ENCODE measurements at regions not wholly inside any gene's neighbourhood (a gene's known extent, or its start where the extent isn't known, plus 50 kb on each side); places are given as distances from the start of the nearest gene placed in this dataset.

DNA sequence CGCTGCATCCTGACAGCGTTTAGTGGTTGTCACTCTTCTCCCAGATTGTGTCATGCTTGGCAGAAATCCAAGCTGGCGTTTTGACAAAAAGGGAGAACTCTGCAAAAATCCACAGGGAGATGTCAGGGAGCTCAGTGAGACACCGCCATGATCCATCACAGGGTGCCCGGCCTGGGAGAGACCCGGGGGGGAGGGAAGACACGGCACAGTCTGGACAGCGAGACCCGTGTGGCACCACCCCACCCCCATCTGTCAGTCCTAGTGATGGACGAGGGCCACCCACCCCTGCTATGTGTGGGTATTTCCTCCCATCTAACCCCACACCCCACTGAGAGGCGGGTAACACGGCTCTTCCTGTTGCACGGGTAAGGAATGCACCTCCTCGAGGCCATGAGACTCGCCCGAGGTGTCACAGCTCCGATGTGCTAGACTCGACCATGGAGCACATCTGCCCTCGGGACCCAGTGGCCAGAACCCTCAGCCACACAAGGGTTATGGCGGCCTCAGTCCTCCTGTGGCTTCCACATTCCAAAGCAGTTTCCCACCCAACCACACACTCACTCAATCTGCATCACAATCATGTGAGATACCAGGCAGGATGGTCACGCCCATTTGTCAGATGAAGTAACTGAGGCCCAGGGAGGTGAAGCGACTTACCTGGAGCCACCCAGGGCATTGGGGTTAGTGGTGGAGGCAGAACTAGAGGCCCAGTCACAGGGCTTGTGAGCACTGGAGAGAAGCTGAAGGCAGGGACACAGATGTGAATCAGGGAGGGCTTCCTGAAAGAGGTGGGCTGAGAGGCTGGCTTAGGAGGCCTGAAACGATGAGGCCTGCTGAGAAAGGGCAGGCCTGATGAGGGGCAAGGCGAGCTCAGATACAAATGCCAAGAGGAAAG is 688.5 kb downstream of the MATN1 start:
- no peaks in the 10 kb centered on the region for H3K9me3 ChIP-seq
- TF ChIP-seq, protein P1, sequence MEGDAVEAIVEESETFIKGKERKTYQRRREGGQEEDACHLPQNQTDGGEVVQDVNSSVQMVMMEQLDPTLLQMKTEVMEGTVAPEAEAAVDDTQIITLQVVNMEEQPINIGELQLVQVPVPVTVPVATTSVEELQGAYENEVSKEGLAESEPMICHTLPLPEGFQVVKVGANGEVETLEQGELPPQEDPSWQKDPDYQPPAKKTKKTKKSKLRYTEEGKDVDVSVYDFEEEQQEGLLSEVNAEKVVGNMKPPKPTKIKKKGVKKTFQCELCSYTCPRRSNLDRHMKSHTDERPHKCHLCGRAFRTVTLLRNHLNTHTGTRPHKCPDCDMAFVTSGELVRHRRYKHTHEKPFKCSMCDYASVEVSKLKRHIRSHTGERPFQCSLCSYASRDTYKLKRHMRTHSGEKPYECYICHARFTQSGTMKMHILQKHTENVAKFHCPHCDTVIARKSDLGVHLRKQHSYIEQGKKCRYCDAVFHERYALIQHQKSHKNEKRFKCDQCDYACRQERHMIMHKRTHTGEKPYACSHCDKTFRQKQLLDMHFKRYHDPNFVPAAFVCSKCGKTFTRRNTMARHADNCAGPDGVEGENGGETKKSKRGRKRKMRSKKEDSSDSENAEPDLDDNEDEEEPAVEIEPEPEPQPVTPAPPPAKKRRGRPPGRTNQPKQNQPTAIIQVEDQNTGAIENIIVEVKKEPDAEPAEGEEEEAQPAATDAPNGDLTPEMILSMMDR (IDR thresholded peaks at IDR 0.05): no peak
- TF ChIP-seq EP300 (IDR thresholded peaks at IDR 0.05) (no peak), POLR2AphosphoS5 (IDR thresholded peaks at IDR 0.05) (no peak), POLR2A (IDR thresholded peaks at IDR 0.05) (no peak)
- no peak for ATAC-seq (ENCODE audit: low FRiP score in 2 of 2)
- peak in 1 of 2 donors; percentile 20 for DNase-seq
- H3K27ac ChIP-seq: no peak overlapping the region
- H3K4me1 ChIP-seq: no peaks in the 10 kb centered on the region
- H3K4me3 ChIP-seq: no peak overlapping the region
- 44 to 58% methylated on average over 13 to 23 of the region's 24 CpGs for WGBS, 2 donors
- H3K36me3 ChIP-seq: no peaks in the 10 kb centered on the region
- H3K27me3 ChIP-seq: peaks cover 0 to 5% (median 0%) of the 10 kb centered on the region in 4 donors

DNA sequence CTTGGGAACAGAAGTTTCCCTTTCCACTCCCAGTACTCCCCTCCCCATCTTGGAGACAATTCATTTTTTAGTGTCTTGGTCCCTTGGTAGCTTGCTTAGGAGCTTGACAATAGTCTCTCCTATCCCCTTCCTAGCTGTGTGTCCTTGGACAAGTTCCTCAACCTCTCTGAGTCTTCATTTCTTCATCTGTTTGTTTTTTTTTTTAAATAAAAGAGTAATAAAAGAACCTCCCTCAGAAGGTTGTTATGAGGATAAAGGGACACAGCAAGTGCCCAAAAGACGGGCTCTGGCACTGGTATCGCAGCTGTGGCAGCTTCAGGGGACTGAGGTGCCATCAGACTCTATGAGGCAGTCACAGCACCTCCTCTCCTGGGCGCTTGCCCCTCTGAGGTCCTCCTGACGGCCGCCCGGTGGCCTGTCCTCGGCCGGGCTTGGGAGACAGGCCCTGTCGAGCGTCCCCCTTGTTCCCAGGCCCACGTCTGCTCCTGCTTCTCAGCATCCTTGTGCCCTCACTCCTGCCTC is 689.2 kb downstream of the MATN1 start:
- Histone ChIP-seq H3K4me3 (no peak overlapping the region), H3K4me1 (no peaks in the 10 kb centered on the region), H3K9me3 (no peaks in the 10 kb centered on the region), H3K27me3 (peaks cover 0 to 5% (median 0%) of the 10 kb centered on the region in 4 donors), H3K36me3 (no peaks in the 10 kb centered on the region), H3K27ac (no peak overlapping the region)
- DNase-seq (peak in 1 of 2 donors; percentile 42), ATAC-seq (ENCODE audit: low FRiP score in 2 of 2) (no peak)
- TF ChIP-seq POLR2A (IDR thresholded peaks at IDR 0.05): no peak
- no peak for TF ChIP-seq POLR2AphosphoS5 (IDR thresholded peaks at IDR 0.05)
- TF ChIP-seq, protein P1 (IDR thresholded peaks at IDR 0.05): no peak
- TF ChIP-seq EP300 (IDR thresholded peaks at IDR 0.05): no peak
- 66 to 69% methylated on average over 11 of the region's 11 CpGs for WGBS, 2 donors

DNA sequence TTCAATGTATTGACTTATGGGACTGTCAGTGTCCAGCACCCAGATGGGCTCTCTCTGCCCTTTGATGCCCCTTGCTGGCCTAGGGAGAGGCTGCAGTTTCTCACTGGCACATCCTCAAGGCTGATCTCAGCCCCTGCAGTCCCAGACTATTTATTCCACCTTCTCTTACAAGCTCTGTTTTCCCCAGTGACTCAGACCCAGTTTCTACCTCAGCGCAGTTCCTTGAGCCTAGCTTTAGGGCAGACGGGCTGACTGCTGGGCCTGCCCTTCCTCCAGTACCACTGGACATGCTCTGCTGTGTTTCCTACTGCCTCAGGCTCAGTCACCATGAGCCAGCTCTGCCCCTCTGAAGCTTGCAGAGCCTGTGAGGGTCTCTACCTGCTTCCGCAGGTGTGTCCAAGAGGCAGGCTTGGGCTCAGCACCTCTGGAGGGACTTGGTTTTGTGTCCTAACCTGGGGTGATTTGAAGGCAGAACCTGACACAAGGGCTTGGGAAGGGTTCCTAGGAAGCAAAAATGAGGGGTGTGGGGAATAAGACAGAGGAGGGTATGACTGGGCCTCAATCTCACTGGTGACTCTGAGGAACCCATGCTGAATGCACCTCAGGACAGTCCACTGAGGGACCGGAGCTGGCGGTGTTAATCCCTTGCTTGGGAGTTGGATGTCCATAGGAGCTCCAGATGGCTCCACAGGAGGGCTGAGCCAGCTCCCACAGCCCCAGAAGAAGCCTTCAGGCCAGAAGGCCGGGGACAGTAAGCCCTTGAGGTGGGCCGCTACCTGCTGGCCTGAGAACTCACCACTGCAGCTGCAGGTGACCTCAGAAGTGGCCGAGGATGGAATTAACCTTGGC is 689.9 kb downstream of the MATN1 start:
- Histone ChIP-seq H3K27me3 (peaks cover 0 to 5% (median 0%) of the 10 kb centered on the region in 4 donors), H3K27ac (no peak overlapping the region), H3K9me3 (no peaks in the 10 kb centered on the region), H3K4me3 (no peak overlapping the region), H3K36me3 (no peaks in the 10 kb centered on the region), H3K4me1 (no peaks in the 10 kb centered on the region)
- 88 to 89% methylated on average over 8 of the region's 8 CpGs for WGBS, 2 donors
- ATAC-seq (ENCODE audit: low FRiP score in 2 of 2): no peak
- TF ChIP-seq POLR2A (IDR thresholded peaks at IDR 0.05): no peak
- TF ChIP-seq, protein P1 (IDR thresholded peaks at IDR 0.05): no peak
- no peak for TF ChIP-seq POLR2AphosphoS5 (IDR thresholded peaks at IDR 0.05)
- TF ChIP-seq EP300 (IDR thresholded peaks at IDR 0.05): no peak
- no peak for DNase-seq

DNA sequence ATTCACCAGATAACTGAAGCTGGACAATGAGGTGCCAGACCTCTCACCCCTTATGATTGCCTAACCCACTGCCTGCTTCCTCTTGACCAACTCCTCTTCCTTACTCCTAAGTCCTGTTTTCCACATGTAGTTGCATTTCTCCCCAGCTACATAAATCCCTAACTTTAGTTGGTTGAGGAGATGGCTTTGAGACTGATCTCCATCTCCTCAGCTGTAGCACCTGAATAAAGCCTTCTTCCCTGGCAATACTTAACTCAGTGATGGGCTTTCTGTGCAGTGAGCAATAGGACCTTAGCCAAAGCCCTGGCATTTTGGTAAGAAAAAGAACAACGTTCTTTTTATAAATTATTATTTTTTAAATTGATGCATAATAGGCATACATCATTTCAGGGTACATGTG is 691.1 kb downstream of the MATN1 start:
- DNase-seq: no peak
- peaks cover 0 to 5% (median 0%) of the 10 kb centered on the region in 4 donors for H3K27me3 ChIP-seq
- no peak overlapping the region for H3K4me3 ChIP-seq
- WGBS, 2 donors: 80 to 83% methylated on average over 1 of the region's 1 CpG
- no peaks in the 10 kb centered on the region for H3K36me3 ChIP-seq
- no peaks in the 10 kb centered on the region for H3K4me1 ChIP-seq
- H3K27ac ChIP-seq: no peak overlapping the region
- H3K9me3 ChIP-seq: no peaks in the 10 kb centered on the region
- TF ChIP-seq POLR2A (IDR thresholded peaks at IDR 0.05) (no peak), POLR2AphosphoS5 (IDR thresholded peaks at IDR 0.05) (no peak), EP300 (IDR thresholded peaks at IDR 0.05) (no peak)
- TF ChIP-seq, protein P1 (IDR thresholded peaks at IDR 0.05): no peak
- ATAC-seq (ENCODE audit: low FRiP score in 2 of 2): no peak

Data from upper lobe of left lung (tissue), 6 donors.